Astrocyte (in vitro differentiated cells and primary cell): ENCODE measurements at regions not wholly inside any gene's neighbourhood (a gene's known extent, or its start where the extent isn't known, plus 50 kb on each side); places are given as distances from the start of the nearest gene placed in this dataset.

Source experiments
- DNase-seq: peaks from one replicate; pipeline ENCODE4 v3.0.0-alpha.2; 2010; ENCODE audit warnings: low read depth
- FAIRE-seq: peaks from 2 replicates; lab custom pipeline; 2011; peaks lifted over from hg19 to GRCh38; lab: Jason Lieb, UNC
- H2AFZ ChIP-seq: 2 replicates; pipeline ENCODE4 v1.6.0; 2012; ENCODE audit warnings: low read depth, low read length, inconsistent platforms
- H3K27ac ChIP-seq: 2 replicates; pipeline ENCODE4 v1.5.1; 2011; ENCODE audit warnings: low read depth, low read length, inconsistent platforms
- H3K27me3 ChIP-seq: 2 replicates; pipeline ENCODE4 v1.6.0; 2011; ENCODE audit warnings: low read length, inconsistent platforms; ENCODE audit not compliant: insufficient read depth
- H3K36me3 ChIP-seq: 2 replicates; pipeline ENCODE4 v1.5.1; 2011; ENCODE audit warnings: low read length, inconsistent platforms; ENCODE audit not compliant: insufficient read depth
- H3K4me1 ChIP-seq: 2 replicates; pipeline ENCODE4 v1.5.1; 2011; ENCODE audit warnings: low read length, inconsistent platforms; ENCODE audit not compliant: insufficient read depth
- H3K4me2 ChIP-seq: 2 replicates; pipeline ENCODE4 v1.6.0; 2012; ENCODE audit warnings: low read length, inconsistent platforms
- H3K4me3 ChIP-seq: 2 replicates; pipeline ENCODE4 v1.5.1; 2011; ENCODE audit warnings: low read depth, mild to moderate bottlenecking, low read length, inconsistent platforms; ENCODE audit not compliant: insufficient read depth
- H3K79me2 ChIP-seq: 2 replicates; pipeline ENCODE4 v1.6.0; 2012; ENCODE audit warnings: mild to moderate bottlenecking, low read length, inconsistent platforms; ENCODE audit not compliant: insufficient read depth
- H3K9ac ChIP-seq: 2 replicates; pipeline ENCODE4 v1.6.0; 2012; ENCODE audit warnings: mild to moderate bottlenecking, low read length, inconsistent platforms
- H3K9me3 ChIP-seq: 2 replicates; pipeline ENCODE4 v1.5.1; 2012; ENCODE audit warnings: low read depth, mild to moderate bottlenecking, low read length, inconsistent platforms; ENCODE audit not compliant: insufficient read depth
- H4K20me1 ChIP-seq: 2 replicates; pipeline ENCODE4 v1.6.0; 2012; ENCODE audit warnings: low read length, inconsistent platforms; ENCODE audit not compliant: insufficient read depth
- H3K27ac Mint-ChIP-seq: one replicate; pipeline ENCODE4 v1.8.0; 2021; ENCODE audit warnings: mild to moderate bottlenecking, mixed read lengths; ENCODE audit not compliant: unreplicated experiment
- H3K27me3 Mint-ChIP-seq: one replicate; pipeline ENCODE4 v1.8.0; 2021; ENCODE audit warnings: low read depth, mixed read lengths; ENCODE audit not compliant: unreplicated experiment
- H3K36me3 Mint-ChIP-seq: one replicate; pipeline ENCODE4 v1.8.0; 2021; ENCODE audit warnings: low read depth, mixed read lengths; ENCODE audit not compliant: unreplicated experiment
- H3K4me1 Mint-ChIP-seq: one replicate; pipeline ENCODE4 v1.8.0; 2021; ENCODE audit warnings: low read depth, mixed read lengths; ENCODE audit not compliant: unreplicated experiment
- H3K4me3 Mint-ChIP-seq: one replicate; pipeline ENCODE4 v1.8.0; 2021; ENCODE audit warnings: mild to moderate bottlenecking, moderate library complexity, mixed read lengths; ENCODE audit not compliant: unreplicated experiment
- H3K9me3 Mint-ChIP-seq: one replicate; pipeline ENCODE4 v1.8.0; 2021; ENCODE audit warnings: mild to moderate bottlenecking, mixed read lengths; ENCODE audit not compliant: unreplicated experiment
- CTCF ChIP-seq: IDR thresholded peaks from 2 replicates; pipeline ENCODE4 v1.5.1; 2011; ENCODE audit warnings: low read depth, mild to moderate bottlenecking, inconsistent platforms, low read length, moderate library complexity; ENCODE audit not compliant: insufficient read depth
- EZH2 ChIP-seq: IDR thresholded peaks from 2 replicates; pipeline ENCODE4 v1.6.1; 2012; ENCODE audit warnings: mild to moderate bottlenecking, low read length, inconsistent platforms; ENCODE audit not compliant: insufficient read depth

GRCh38 chr5:174567506-174568141 lies 156.8 kb upstream of the MSX2 start:
- Histone ChIP-seq H3K27me3 (no peaks in the 10 kb centered on the region), H3K4me1 (peaks cover 23% of the 10 kb centered on the region), H3K27ac (no peak overlapping the region), H3K36me3 (no peaks in the 10 kb centered on the region), H3K9ac (no peak overlapping the region), H3K4me2 (no peak overlapping the region), H3K9me3 (no peaks in the 10 kb centered on the region), H3K79me2 (no peaks in the 10 kb centered on the region), H3K4me3 (no peak overlapping the region), H4K20me1 (no peaks in the 10 kb centered on the region), H2AFZ (no peak overlapping the region)
- peaks cover 10% of the 10 kb centered on the region for H3K4me1 Mint-ChIP-seq
- peaks cover 43% of the 10 kb centered on the region for H3K27me3 Mint-ChIP-seq
- H3K36me3 Mint-ChIP-seq = no peaks in the 10 kb centered on the region
- H3K4me3 Mint-ChIP-seq = no peak overlapping the region
- FAIRE-seq = no peak
- H3K27ac Mint-ChIP-seq = no peak overlapping the region
- H3K9me3 Mint-ChIP-seq = no peaks in the 10 kb centered on the region
- DNase-seq = no peak
- no peak for TF ChIP-seq EZH2
- TF ChIP-seq CTCF = no peak

DNA sequence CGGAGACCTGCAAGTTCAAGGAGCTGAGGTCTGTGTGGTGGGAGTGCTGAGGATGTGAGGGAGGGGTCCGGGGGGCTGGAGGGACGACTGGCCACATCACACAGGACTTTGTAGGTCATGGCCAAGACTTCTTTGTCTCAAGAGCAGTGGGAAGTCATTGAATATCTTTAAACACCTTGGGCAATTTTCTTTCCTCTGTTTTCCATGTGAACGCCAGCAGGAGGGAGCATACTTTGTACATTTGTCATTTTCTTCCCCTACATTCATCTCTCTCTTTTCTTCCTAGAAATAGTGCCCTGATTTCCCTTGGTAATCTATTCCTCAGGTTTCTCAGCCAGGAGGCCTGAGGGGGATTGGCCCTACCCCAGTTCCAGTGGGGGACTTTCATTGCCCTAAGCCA lies 153.7 kb upstream of the MSX2 start:
- DNase-seq (no peak), FAIRE-seq (no peak)
- Histone ChIP-seq H3K4me1 (peaks cover 24% of the 10 kb centered on the region), H2AFZ (no peak overlapping the region), H3K4me3 (no peak overlapping the region), H3K36me3 (no peaks in the 10 kb centered on the region), H3K9me3 (no peaks in the 10 kb centered on the region), H3K27ac (peak overlapping the region; percentile 28), H3K4me2 (peak overlapping the region; percentile 17), H3K79me2 (no peaks in the 10 kb centered on the region), H3K27me3 (no peaks in the 10 kb centered on the region), H3K9ac (no peak overlapping the region), H4K20me1 (no peaks in the 10 kb centered on the region)
- TF ChIP-seq CTCF (no peak), EZH2 (no peak)
- Mint-ChIP-seq H3K4me1 (peaks cover 14% of the 10 kb centered on the region), H3K27me3 (peaks cover 39% of the 10 kb centered on the region), H3K4me3 (no peak overlapping the region), H3K27ac (no peak overlapping the region), H3K36me3 (no peaks in the 10 kb centered on the region), H3K9me3 (no peaks in the 10 kb centered on the region)

DNA sequence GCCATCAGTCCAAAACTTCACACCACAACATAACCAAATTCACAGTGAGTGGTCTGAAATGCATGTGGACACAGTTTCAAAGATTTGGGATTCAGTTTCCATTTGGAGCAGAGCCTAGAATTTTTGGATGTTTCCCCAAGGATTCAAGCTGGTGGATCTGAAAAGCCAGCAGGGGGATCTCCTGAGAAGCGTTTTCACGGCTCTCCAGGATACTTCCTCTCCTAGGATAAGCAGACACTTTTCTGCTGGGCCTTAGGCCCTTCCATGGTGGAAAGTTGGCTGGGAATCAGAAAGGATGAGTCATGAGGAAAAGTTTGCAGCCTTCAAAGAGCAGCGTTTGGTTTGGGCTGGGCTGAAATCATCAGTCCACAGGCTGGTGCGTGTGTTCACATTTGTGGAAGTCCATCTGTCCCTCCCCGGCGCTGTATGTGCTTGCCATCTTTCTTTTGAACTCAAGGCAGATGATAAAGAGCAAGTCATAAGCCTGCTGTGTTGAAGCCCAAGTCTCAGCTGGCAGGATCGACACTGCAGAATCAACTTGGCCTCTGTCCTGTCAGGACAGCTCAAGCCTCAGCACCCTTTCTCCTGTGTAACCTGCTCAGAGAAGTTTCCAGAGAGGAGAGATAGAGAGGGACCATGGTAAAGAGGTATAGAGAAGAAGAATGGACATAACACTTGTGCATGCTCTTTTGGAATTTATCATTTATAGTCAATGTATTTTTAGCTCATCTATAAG lies 152.6 kb upstream of the MSX2 start:
- DNase-seq = peak; percentile 95
- Histone ChIP-seq H3K4me2 (peak overlapping the region; percentile 53), H3K27me3 (no peaks in the 10 kb centered on the region), H3K9me3 (no peaks in the 10 kb centered on the region), H2AFZ (no peak overlapping the region), H3K9ac (no peak overlapping the region), H3K4me1 (peaks cover 24% of the 10 kb centered on the region), H4K20me1 (no peaks in the 10 kb centered on the region), H3K27ac (peak overlapping the region; percentile 12), H3K36me3 (no peaks in the 10 kb centered on the region), H3K4me3 (no peak overlapping the region), H3K79me2 (no peaks in the 10 kb centered on the region)
- FAIRE-seq = peak; percentile 86
- H3K9me3 Mint-ChIP-seq = no peaks in the 10 kb centered on the region
- peak; percentile 29 for TF ChIP-seq CTCF
- TF ChIP-seq EZH2 = no peak
- peaks cover 14% of the 10 kb centered on the region for H3K4me1 Mint-ChIP-seq
- H3K27me3 Mint-ChIP-seq = peaks cover 32% of the 10 kb centered on the region
- H3K36me3 Mint-ChIP-seq = no peaks in the 10 kb centered on the region
- H3K27ac Mint-ChIP-seq = no peak overlapping the region
- H3K4me3 Mint-ChIP-seq = no peak overlapping the region
